Cardiac muscle cell (in vitro differentiated cells and primary cell): ENCODE measurements at regions not wholly inside any gene's neighbourhood (a gene's known extent, or its start where the extent isn't known, plus 50 kb on each side); places are given as distances from the start of the nearest gene placed in this dataset.
A peak's percentile ranks its signal among the peaks of the same experiment; 100 is the strongest.
"Not testable (repeated sequence)": the region's sequence is repeated elsewhere in the genome, so short reads cannot be mapped to it uniquely, and the experiment has no call there.

Experiments
- DNase-seq, 2 donors: peaks; one replicate each; pipeline versions ENCODE4 v3.0.0 to v3.0.0-alpha.2; 2010 to 2017; ENCODE audit warnings: low read depth in 1 of 2, low spot score in 1 of 2
- H3K27ac ChIP-seq: fragments of 200-600 bp; sonication (generic); 2 replicates; pipeline ENCODE4 v1.5.1; 2016
- H3K27me3 ChIP-seq: fragments of 200-600 bp; sonication (generic); 2 replicates; pipeline ENCODE4 v1.6.0; 2016; ENCODE audit warnings: control low read depth
- H3K36me3 ChIP-seq: fragments of 200-600 bp; sonication (generic); 2 replicates; pipeline ENCODE4 v1.5.1; 2016; ENCODE audit warnings: control low read depth
- H3K4me1 ChIP-seq: fragments of 200-600 bp; sonication (generic); 2 replicates; pipeline ENCODE4 v1.8.1; 2017; ENCODE audit warnings: low read depth, mild to moderate bottlenecking, mixed run types
- H3K4me3 ChIP-seq: fragments of 200-600 bp; sonication (generic); 2 replicates; pipeline ENCODE4 v1.5.1; 2016; ENCODE audit warnings: mild to moderate bottlenecking
- H3K9me3 ChIP-seq: fragments of 200-600 bp; sonication (generic); 2 replicates; pipeline ENCODE4 v1.5.1; 2017; ENCODE audit warnings: low read depth, mild to moderate bottlenecking, control low read depth
- TF ChIP-seq, protein P1 (sequence below): IDR thresholded peaks from 2 replicates; pipeline ENCODE4 v1.5.1; 2012; ENCODE audit warnings: low read depth, mild to moderate bottlenecking, low read length

DNA sequence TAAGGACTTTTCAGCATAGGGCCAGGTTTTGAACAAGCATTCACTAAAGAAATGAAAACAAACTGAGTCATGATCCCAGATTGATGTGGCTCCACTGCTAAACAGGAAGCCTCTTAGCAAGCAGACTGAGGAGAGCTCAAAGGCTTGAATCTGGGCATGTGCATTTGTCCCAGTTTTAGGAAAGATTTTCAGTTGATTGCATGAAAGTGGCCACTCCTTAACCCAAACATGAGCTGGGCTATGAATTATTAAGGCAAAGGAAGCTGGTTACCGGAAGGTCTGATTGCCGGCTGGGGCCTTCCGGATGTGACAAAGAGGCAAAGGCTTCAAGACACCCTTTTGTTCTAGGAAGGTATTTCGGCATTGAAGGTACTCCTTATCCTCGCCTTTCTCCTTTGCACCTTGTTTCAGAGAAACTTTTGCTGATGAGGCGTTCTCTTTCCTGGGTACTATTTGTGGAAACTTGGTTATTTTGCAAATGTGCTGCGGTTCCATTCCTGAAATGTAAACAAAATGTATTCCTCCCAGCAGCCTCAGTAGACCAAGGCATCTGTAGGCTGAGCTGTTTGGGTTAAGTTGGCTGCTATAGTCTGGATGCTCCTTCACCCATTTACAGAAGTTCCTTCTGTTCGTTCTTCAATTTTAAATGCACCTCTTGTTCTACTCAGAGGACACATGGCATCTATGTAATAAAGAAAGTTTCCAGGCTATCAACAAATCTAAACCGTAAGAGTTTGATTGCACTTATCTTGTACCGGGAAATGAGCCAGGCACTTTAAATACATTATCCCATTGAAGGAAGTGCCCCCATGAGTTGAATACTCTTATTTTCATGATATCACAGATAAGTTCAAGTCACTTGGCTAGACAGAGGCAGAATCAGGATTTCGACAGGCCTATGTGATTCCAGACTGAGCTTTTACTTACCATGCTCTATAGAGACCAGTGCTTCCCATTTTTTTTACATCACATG, 115.6 kb upstream of the METAP2 start:
- H3K27me3 ChIP-seq = no peaks in the 10 kb centered on the region
- no peak overlapping the region for H3K4me3 ChIP-seq
- DNase-seq = peak in 1 of 2 donors; percentile 27
- H3K4me1 ChIP-seq = no peaks in the 10 kb centered on the region
- no peaks in the 10 kb centered on the region for H3K36me3 ChIP-seq
- no peak overlapping the region for H3K27ac ChIP-seq
- no peaks in the 10 kb centered on the region for H3K9me3 ChIP-seq
- TF ChIP-seq, protein P1, sequence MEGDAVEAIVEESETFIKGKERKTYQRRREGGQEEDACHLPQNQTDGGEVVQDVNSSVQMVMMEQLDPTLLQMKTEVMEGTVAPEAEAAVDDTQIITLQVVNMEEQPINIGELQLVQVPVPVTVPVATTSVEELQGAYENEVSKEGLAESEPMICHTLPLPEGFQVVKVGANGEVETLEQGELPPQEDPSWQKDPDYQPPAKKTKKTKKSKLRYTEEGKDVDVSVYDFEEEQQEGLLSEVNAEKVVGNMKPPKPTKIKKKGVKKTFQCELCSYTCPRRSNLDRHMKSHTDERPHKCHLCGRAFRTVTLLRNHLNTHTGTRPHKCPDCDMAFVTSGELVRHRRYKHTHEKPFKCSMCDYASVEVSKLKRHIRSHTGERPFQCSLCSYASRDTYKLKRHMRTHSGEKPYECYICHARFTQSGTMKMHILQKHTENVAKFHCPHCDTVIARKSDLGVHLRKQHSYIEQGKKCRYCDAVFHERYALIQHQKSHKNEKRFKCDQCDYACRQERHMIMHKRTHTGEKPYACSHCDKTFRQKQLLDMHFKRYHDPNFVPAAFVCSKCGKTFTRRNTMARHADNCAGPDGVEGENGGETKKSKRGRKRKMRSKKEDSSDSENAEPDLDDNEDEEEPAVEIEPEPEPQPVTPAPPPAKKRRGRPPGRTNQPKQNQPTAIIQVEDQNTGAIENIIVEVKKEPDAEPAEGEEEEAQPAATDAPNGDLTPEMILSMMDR = no peak

DNA sequence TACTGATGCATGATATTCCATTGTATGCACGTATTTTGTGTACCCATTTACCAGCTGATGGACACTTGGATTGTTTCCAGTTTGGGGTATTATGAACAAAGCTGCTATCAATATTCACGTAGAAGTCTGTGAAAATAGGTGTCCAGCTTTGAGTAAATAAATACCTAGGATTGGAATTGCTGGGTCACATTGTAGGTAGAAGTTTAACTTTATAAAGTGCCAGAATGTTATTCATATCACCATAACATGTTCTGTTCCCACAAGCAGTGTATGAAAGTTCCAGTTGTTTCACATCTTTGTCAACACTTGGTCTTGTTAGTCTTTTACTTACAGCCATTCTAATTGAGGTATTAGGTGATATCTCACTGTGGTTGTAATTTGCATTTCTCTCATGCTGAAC, 108.0 kb upstream of the METAP2 start:
- TF ChIP-seq, protein P1 = no peak
- no peak for DNase-seq

DNA sequence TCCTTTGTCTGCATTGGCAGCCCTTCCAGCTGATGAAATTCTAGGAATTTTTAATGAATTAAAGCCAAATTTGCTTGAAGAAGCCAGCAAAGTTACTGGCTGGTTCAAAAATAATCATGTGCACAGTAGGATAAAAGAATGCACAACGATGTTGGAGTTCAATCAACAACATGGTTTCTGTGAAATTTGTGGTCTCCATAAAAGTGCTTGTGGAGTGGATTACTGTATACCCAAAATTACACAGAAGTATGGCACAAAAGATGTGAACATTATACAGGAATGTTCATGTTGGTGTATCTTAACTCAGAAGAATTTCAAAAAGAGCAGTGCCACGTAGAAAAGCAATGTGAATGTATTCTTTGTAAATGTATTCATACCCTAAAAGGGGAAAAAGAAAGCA, 105.0 kb upstream of the METAP2 start:
- Histone ChIP-seq H3K4me1 (no peaks in the 10 kb centered on the region), H3K9me3 (no peaks in the 10 kb centered on the region), H3K27ac (no peak overlapping the region), H3K36me3 (no peaks in the 10 kb centered on the region), H3K27me3 (no peaks in the 10 kb centered on the region), H3K4me3 (no peak overlapping the region)
- peak in 1 of 2 donors; percentile 9 for DNase-seq
- TF ChIP-seq, protein P1 = no peak

More for the DNA sequence above, 108.0 kb upstream of the METAP2 start:
- Histone ChIP-seq H3K4me1 (no peaks in the 10 kb centered on the region), H3K9me3 (no peaks in the 10 kb centered on the region), H3K4me3 (no peak overlapping the region), H3K27ac (no peak overlapping the region), H3K27me3 (no peaks in the 10 kb centered on the region), H3K36me3 (no peaks in the 10 kb centered on the region)

DNA sequence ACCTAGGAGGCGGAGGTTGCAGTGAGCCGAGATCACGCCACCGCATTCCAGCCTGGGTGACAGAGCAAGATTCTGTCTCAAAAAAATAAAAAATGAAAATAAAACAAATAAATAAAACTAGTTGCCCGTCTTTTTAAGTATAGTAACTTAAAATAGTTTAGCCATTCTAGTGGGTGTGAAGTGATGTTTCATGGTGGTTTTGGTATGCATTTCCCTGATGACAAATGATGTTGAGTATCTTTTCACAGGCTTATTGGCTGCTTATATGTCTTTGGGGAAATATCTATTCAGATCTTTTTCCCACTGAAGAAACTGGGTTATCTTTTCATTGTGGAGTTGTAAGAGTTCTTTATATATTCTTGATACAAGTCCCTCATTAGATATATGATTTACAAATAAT, 102.4 kb upstream of the METAP2 start:
- Histone ChIP-seq H3K27ac (no peak overlapping the region), H3K4me1 (no peaks in the 10 kb centered on the region), H3K27me3 (no peaks in the 10 kb centered on the region), H3K4me3 (no peak overlapping the region), H3K36me3 (no peaks in the 10 kb centered on the region), H3K9me3 (no peaks in the 10 kb centered on the region)
- TF ChIP-seq, protein P1 = no peak
- DNase-seq = no peak

DNA sequence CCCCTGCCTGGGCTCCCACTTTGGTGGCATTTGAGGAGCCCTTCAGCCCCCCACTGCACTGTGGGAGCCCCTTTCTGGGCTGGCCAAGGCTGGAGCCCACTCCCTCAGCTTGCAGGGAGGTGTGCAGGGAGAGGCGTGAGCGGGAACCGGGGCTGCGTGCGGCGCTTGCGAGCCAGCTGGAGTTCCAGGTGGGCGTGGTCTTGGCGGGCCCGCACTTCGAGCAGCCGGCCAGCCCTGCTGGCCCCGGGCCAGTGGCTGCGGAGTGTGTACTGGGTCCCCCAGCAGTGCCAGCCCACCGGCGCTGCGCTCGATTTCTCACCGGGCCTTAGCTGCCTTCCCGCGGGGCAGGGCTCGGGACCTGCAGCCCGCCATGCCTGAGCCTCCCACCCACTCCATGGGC, 94.5 kb upstream of the METAP2 start:
- H3K9me3 ChIP-seq, H3K4me1 ChIP-seq, H3K27me3 ChIP-seq, H3K4me3 ChIP-seq, DNase-seq, H3K36me3 ChIP-seq, H3K27ac ChIP-seq: not testable (repeated sequence)

DNA sequence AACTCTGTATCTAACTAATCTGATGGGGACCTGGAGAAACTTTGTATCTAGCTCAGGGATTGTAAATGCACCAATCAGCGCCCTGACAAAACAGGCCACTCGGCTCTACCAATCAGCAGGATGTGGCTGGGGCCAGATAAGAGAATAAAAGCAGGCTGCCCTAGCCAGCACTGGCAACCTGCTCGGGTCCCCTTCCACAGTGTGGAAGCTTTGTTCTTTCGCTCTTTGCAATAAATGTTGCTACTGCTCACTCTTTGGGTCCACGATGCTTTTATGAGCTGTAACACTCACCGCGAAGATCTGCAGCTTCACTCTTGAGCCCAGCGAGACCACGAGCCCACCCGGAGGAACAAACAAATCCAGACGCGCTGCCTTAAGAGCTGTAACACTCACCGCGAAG, 93.6 kb upstream of the METAP2 start:
- not testable (repeated sequence) for DNase-seq, H3K27ac ChIP-seq, H3K4me3 ChIP-seq, H3K4me1 ChIP-seq, H3K9me3 ChIP-seq, H3K36me3 ChIP-seq, H3K27me3 ChIP-seq
